OCI-LY7 (cell line): ENCODE measurements at regions not wholly inside any gene's neighbourhood (a gene's known extent, or its start where the extent isn't known, plus 50 kb on each side); places are given as distances from the start of the nearest gene placed in this dataset.

Source experiments
- CTCF ChIP-seq: fragments of 200-600 bp; sonication (generic); conservative IDR thresholded peaks from 2 replicates; pipeline ENCODE4 v1.5.1; 2014; ENCODE audit warnings: mild to moderate bottlenecking, antibody characterized with exemption, low read length, moderate library complexity, mixed read lengths
- EZH2phosphoT487 ChIP-seq: fragments of 200-600 bp; sonication (generic); IDR thresholded peaks from 2 replicates; pipeline ENCODE4 v1.6.1; 2018; ENCODE audit warnings: low read depth, borderline replicate concordance, mild to moderate bottlenecking, mixed run types, antibody characterized with exemption, low read length, moderate library complexity, mixed read lengths

GRCh38 chr6:77063494-77063893 lies 399.8 kb downstream of the HTR1B start:
- TF ChIP-seq CTCF (no peak), EZH2phosphoT487 (no peak)
